Natural killer cell (primary cell): ENCODE measurements at regions not wholly inside any gene's neighbourhood (a gene's known extent, or its start where the extent isn't known, plus 50 kb on each side); places are given as distances from the start of the nearest gene placed in this dataset.

Experiments used
- ATAC-seq, 3 donors: fragments of 150-1000 bp in 2 of 3; fragments of 200-7000 bp in 1 of 3; cut with Tn5 transposase; 1 replicate in 1 of 3; 2 replicates in 2 of 3; pipeline ENCODE4 v1.10.0; 2021; ENCODE audit warnings: mild to moderate bottlenecking in 2 of 3, moderate library complexity in 2 of 3
- DNase-seq, 2 donors: peaks; one replicate each; pipeline versions ENCODE4 v3.0.0 to v3.0.0-alpha.2; 2013 to 2021; ENCODE audit warnings: mixed read lengths in 1 of 2
- H3K27ac ChIP-seq: one replicate; pipeline ENCODE4 v1.5.1; 2013; ENCODE audit warnings: mild to moderate bottlenecking, low read length
- H3K27me3 ChIP-seq: one replicate; pipeline ENCODE4 v1.6.1; 2013; ENCODE audit warnings: low read length; ENCODE audit not compliant: control insufficient read depth, insufficient read depth
- H3K36me3 ChIP-seq: one replicate; pipeline ENCODE4 v1.6.1; 2013; ENCODE audit warnings: low read length; ENCODE audit not compliant: control insufficient read depth, insufficient read depth
- H3K4me1 ChIP-seq: one replicate; pipeline ENCODE4 v1.6.1; 2013; ENCODE audit warnings: low read length; ENCODE audit not compliant: control insufficient read depth, insufficient read depth
- H3K4me3 ChIP-seq: one replicate; pipeline ENCODE4 v1.5.1; 2013; ENCODE audit warnings: low read length
- H3K9me3 ChIP-seq: one replicate; pipeline ENCODE4 v1.6.1; 2013; ENCODE audit warnings: low read length; ENCODE audit not compliant: control insufficient read depth, insufficient read depth
- H3K27ac Mint-ChIP-seq, 2 donors: one replicate each; pipeline ENCODE4 v1.8.0; 2022; ENCODE audit warnings: mild to moderate bottlenecking in 2 of 2, mixed read lengths in 2 of 2, moderate library complexity in 1 of 2
- H3K27me3 Mint-ChIP-seq, 2 donors: one replicate each; pipeline ENCODE4 v1.8.0; 2022; ENCODE audit warnings: low read depth in 2 of 2, mixed read lengths in 2 of 2
- H3K36me3 Mint-ChIP-seq: one replicate; pipeline ENCODE4 v1.8.0; 2022; ENCODE audit warnings: mixed read lengths
- H3K4me1 Mint-ChIP-seq, 2 donors: one replicate each; pipeline ENCODE4 v1.8.0; 2022; ENCODE audit warnings: mixed read lengths in 2 of 2
- H3K4me3 Mint-ChIP-seq: one replicate; pipeline ENCODE4 v1.8.0; 2022; ENCODE audit warnings: mild to moderate bottlenecking, moderate library complexity, mixed read lengths
- H3K9me3 Mint-ChIP-seq, 2 donors: one replicate each; pipeline ENCODE4 v1.8.0; 2022; ENCODE audit warnings: mixed read lengths in 2 of 2
- WGBS: methylation state at CpG from one replicate; pipeline ENCODE4 v1.1.7; 2013; ENCODE audit warnings: missing lambda C conversion rate; ENCODE audit not compliant: insufficient coverage; 5-methylcytosine and 5-hydroxymethylcytosine counted together
- intact Hi-C: fragments of 100-400 bp; cut with micrococcal nuclease; formaldehyde crosslinking; loops from one replicate; pipeline ENCODE4 v1.14.2; 2022
- TF ChIP-seq, protein P1 (sequence below): fragments of 200-600 bp; IDR thresholded peaks from one replicate; pipeline ENCODE4 v1.8.0; 2022; ENCODE audit warnings: antibody characterized with exemption

GRCh38 chr2:139790136-139790535 is 1009.9 kb upstream of the NXPH2 start:
- 43% methylated on average over 2 of the region's 2 CpGs for whole genome bisulfite sequencing
- Histone ChIP-seq H3K27me3 (no peaks in the 10 kb centered on the region), H3K9me3 (no peaks in the 10 kb centered on the region), H3K4me3 (no peak overlapping the region), H3K27ac (no peak overlapping the region), H3K4me1 (no peaks in the 10 kb centered on the region), H3K36me3 (no peaks in the 10 kb centered on the region)
- Mint-ChIP-seq H3K36me3 (no peaks in the 10 kb centered on the region), H3K4me3 (no peak overlapping the region), H3K27me3 (no peaks in the 10 kb centered on the region), H3K9me3 (peaks cover 11 to 16% of the 10 kb centered on the region in 2 donors), H3K27ac (no peak overlapping the region), H3K4me1 (no peaks in the 10 kb centered on the region)
- TF ChIP-seq, protein P1, sequence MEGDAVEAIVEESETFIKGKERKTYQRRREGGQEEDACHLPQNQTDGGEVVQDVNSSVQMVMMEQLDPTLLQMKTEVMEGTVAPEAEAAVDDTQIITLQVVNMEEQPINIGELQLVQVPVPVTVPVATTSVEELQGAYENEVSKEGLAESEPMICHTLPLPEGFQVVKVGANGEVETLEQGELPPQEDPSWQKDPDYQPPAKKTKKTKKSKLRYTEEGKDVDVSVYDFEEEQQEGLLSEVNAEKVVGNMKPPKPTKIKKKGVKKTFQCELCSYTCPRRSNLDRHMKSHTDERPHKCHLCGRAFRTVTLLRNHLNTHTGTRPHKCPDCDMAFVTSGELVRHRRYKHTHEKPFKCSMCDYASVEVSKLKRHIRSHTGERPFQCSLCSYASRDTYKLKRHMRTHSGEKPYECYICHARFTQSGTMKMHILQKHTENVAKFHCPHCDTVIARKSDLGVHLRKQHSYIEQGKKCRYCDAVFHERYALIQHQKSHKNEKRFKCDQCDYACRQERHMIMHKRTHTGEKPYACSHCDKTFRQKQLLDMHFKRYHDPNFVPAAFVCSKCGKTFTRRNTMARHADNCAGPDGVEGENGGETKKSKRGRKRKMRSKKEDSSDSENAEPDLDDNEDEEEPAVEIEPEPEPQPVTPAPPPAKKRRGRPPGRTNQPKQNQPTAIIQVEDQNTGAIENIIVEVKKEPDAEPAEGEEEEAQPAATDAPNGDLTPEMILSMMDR: no peak
- no peak for DNase-seq
- no peak for ATAC-seq
- intact Hi-C loops: no loop called here

- no peak overlapping the region for H3K27ac ChIP-seq
- intact Hi-C loops: no loop called here
- no peaks in the 10 kb centered on the region for H3K36me3 ChIP-seq
- H3K4me3 Mint-ChIP-seq: no peak overlapping the region
- H3K36me3 Mint-ChIP-seq: no peaks in the 10 kb centered on the region
- no peaks in the 10 kb centered on the region for H3K27me3 Mint-ChIP-seq
- H3K9me3 Mint-ChIP-seq: peaks cover 12 to 14% of the 10 kb centered on the region in 2 donors
- TF ChIP-seq, protein P1: no peak
- no peak overlapping the region for H3K27ac Mint-ChIP-seq
- ATAC-seq (no peak), DNase-seq (no peak)
- no peaks in the 10 kb centered on the region for H3K27me3 ChIP-seq
- no peaks in the 10 kb centered on the region for H3K4me1 Mint-ChIP-seq
- no peaks in the 10 kb centered on the region for H3K4me1 ChIP-seq
- no peak overlapping the region for H3K4me3 ChIP-seq
- H3K9me3 ChIP-seq: no peaks in the 10 kb centered on the region
Observed at GRCh38 chr2:139778732-139779131, 998.5 kb upstream of the NXPH2 start.

DNA sequence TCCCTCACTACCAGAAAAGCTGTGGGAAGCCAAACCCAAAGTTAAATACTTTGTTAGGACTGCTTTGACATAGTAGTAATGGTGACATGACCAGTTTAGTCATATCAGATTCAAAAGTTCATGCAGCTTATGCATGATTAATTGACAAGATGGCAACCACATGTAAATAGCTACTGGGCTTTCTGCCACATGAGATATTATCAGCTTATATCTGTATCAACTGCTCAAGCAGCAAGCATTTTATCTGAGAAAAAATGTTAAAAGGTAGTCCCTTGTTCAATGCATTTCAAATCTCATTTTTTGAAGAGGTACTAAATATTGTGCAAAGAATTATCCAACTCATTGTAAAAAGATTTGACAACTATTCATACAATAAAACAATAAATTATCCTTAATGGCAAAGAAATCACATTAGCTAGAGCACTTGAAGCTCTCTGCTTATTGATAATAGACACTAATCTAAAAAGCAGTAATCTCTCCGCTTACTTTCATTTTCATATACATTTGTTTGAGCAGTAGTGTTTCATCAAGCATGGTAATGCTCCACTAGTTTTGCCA is 993.6 kb upstream of the NXPH2 start:
- no peaks in the 10 kb centered on the region for H3K27me3 ChIP-seq
- Mint-ChIP-seq H3K4me1 (no peaks in the 10 kb centered on the region), H3K27ac (no peak overlapping the region), H3K9me3 (peaks cover 8 to 13% of the 10 kb centered on the region in 2 donors), H3K4me3 (no peak overlapping the region), H3K36me3 (no peaks in the 10 kb centered on the region), H3K27me3 (no peaks in the 10 kb centered on the region)
- no peak for ATAC-seq
- intact Hi-C loops: no loop called here
- TF ChIP-seq, protein P1: no peak
- no peaks in the 10 kb centered on the region for H3K36me3 ChIP-seq
- H3K9me3 ChIP-seq: no peaks in the 10 kb centered on the region
- H3K4me1 ChIP-seq: no peaks in the 10 kb centered on the region
- no peak for DNase-seq
- H3K4me3 ChIP-seq: no peak overlapping the region
- 100% methylated on average over 1 of the region's 1 CpG for WGBS
- H3K27ac ChIP-seq: no peak overlapping the region

DNA sequence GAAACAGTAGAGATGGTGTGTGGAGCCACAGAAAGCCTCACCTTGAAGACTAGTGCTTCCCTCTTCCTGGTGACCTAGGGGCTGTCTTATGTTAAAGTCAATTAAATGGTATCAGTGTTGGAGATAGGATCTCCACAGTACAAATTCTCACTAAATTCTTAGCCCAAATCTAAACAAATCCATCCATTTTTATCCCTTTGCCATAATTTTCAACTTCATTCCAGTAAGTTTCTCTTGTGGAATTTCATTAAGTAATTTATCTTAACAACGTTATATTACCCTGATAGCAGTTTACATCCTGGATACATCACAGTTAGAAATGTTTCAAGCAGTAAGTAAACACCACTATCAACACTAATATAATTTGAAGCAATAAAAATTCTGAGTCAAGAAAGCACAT is 989.4 kb upstream of the NXPH2 start:
- Mint-ChIP-seq H3K27ac (no peak overlapping the region), H3K27me3 (no peaks in the 10 kb centered on the region), H3K9me3 (peaks cover 5 to 16% of the 10 kb centered on the region in 2 donors), H3K36me3 (no peaks in the 10 kb centered on the region), H3K4me3 (no peak overlapping the region), H3K4me1 (no peaks in the 10 kb centered on the region)
- Histone ChIP-seq H3K4me1 (no peaks in the 10 kb centered on the region), H3K27me3 (no peaks in the 10 kb centered on the region), H3K9me3 (no peaks in the 10 kb centered on the region), H3K36me3 (no peaks in the 10 kb centered on the region), H3K27ac (no peak overlapping the region), H3K4me3 (no peak overlapping the region)
- intact Hi-C loops: no loop called here
- no peak for DNase-seq
- TF ChIP-seq, protein P1: no peak
- 60% methylated on average over 1 of the region's 1 CpG for WGBS
- ATAC-seq: no peak
